CD4-positive, alpha-beta T cell (primary cell): ENCODE measurements at regions not wholly inside any gene's neighbourhood (a gene's known extent, or its start where the extent isn't known, plus 50 kb on each side); places are given as distances from the start of the nearest gene placed in this dataset.
A peak's percentile ranks its signal among the peaks of the same experiment; 100 is the strongest.

Experiments used
- ATAC-seq: fragments of 200-7000 bp; cut with Tn5 transposase; one replicate; pipeline ENCODE4 v1.10.0; 2022; ENCODE audit warnings: mild to moderate bottlenecking; ENCODE audit not compliant: poor library complexity
- CTCF ChIA-PET: fragments of 350-600 bp; sonication (Branson Sonifier 250); formaldehyde crosslinking; loops from one replicate; lab custom pipeline; 2021; ENCODE audit warnings: antibody characterized with exemption, inconsistent platforms; lab: Charles Lee
- POLR2A ChIA-PET: fragments of 350-600 bp; sonication (Branson Sonifier 250); formaldehyde crosslinking; loops from one replicate; lab custom pipeline; 2021; ENCODE audit warnings: antibody characterized with exemption, inconsistent platforms; lab: Charles Lee
- DNase-seq, 14 experiments: peaks; one replicate each; pipeline ENCODE4 v3.0.0-alpha.2; 2013 to 2020; ENCODE audit warnings: mixed read lengths in 2 of 14
- H3K27ac ChIP-seq, 2 donors: one replicate each; pipeline versions ENCODE4 v1.5.1 to v1.7.0; 2013; ENCODE audit warnings: low read length in 2 of 2, low read depth in 1 of 2, mild to moderate bottlenecking in 1 of 2
- H3K27me3 ChIP-seq, 2 experiments: 1 replicate in 1 of 2; 2 replicates in 1 of 2; pipeline versions ENCODE4 v1.6.1 to v1.7.0; 2013; ENCODE audit warnings: low read length in 2 of 2, control low read depth in 1 of 2, mild to moderate bottlenecking in 1 of 2, moderate library complexity in 1 of 2; ENCODE audit not compliant: insufficient read depth in 2 of 2, control insufficient read depth in 1 of 2
- H3K36me3 ChIP-seq: one replicate; pipeline ENCODE4 v1.6.1; 2013; ENCODE audit warnings: low read length, control low read depth; ENCODE audit not compliant: insufficient read depth
- H3K4me1 ChIP-seq: one replicate; pipeline ENCODE4 v1.6.1; 2013; ENCODE audit warnings: low read length, control low read depth; ENCODE audit not compliant: insufficient read depth
- H3K4me3 ChIP-seq: one replicate; pipeline ENCODE4 v1.5.1; 2013; ENCODE audit warnings: mild to moderate bottlenecking, low read length, moderate library complexity
- H3K9me3 ChIP-seq, 2 experiments: 1 replicate in 1 of 2; 2 replicates in 1 of 2; pipeline versions ENCODE4 v1.6.1 to v1.7.0; 2013; ENCODE audit warnings: low read length in 2 of 2, mild to moderate bottlenecking in 2 of 2, control low read depth in 1 of 2, moderate library complexity in 1 of 2; ENCODE audit not compliant: control insufficient read depth in 1 of 2, insufficient read depth in 1 of 2
- H3K27ac Mint-ChIP-seq: one replicate; pipeline ENCODE4 v1.8.0; 2020; ENCODE audit warnings: mixed read lengths
- H3K27me3 Mint-ChIP-seq: one replicate; pipeline ENCODE4 v1.8.0; 2021; ENCODE audit warnings: mixed read lengths
- H3K36me3 Mint-ChIP-seq: one replicate; pipeline ENCODE4 v1.8.0; 2021; ENCODE audit warnings: low read depth, mixed read lengths
- H3K4me1 Mint-ChIP-seq: one replicate; pipeline ENCODE4 v1.8.0; 2021; ENCODE audit warnings: low read depth, mixed read lengths
- H3K4me3 Mint-ChIP-seq: one replicate; pipeline ENCODE4 v1.8.0; 2020; ENCODE audit warnings: mild to moderate bottlenecking, mixed read lengths
- H3K9me3 Mint-ChIP-seq: one replicate; pipeline ENCODE4 v1.8.0; 2020; ENCODE audit warnings: mixed read lengths
- intact Hi-C, 2 experiments: fragments of 100-400 bp; cut with DNase I in 1 of 2; cut with micrococcal nuclease in 1 of 2; formaldehyde crosslinking; loops; one replicate each; pipeline versions ENCODE4 v1.15.1 to v1.9.0; 2023 to 2025; cut with DNase I, micrococcal nuclease
- TF ChIP-seq, protein P1 (sequence below): fragments of 200-600 bp; IDR thresholded peaks from one replicate; pipeline ENCODE4 v1.8.0; 2022; ENCODE audit warnings: antibody characterized with exemption, mild to moderate bottlenecking

DNA sequence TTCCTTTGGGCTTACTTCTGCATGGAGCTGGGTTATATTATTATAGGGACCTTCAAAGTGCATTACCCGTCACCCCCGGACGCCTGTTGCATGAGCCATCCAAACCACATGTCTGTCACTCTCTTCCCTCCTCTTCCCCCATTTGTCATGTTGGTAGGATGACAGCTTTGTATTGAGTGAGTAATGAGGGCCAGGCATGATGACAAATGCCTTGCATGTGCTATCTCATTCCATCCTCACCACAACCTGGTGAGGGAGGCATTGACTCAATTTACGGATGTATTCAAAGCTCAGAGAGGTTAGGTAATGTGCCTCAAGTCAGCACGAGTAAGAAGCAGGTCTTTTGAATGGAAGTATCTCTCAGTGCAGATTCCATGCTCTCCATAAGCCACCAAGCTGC lies 510.5 kb upstream of the TNP1 start:
- no peak overlapping the region for H3K27ac Mint-ChIP-seq
- no peak overlapping the region for H3K4me3 ChIP-seq
- no peaks in the 10 kb centered on the region for H3K27me3 ChIP-seq
- H3K4me3 Mint-ChIP-seq = no peak overlapping the region
- intact Hi-C loops = no loop called here
- H3K36me3 Mint-ChIP-seq = no peaks in the 10 kb centered on the region
- TF ChIP-seq, protein P1, sequence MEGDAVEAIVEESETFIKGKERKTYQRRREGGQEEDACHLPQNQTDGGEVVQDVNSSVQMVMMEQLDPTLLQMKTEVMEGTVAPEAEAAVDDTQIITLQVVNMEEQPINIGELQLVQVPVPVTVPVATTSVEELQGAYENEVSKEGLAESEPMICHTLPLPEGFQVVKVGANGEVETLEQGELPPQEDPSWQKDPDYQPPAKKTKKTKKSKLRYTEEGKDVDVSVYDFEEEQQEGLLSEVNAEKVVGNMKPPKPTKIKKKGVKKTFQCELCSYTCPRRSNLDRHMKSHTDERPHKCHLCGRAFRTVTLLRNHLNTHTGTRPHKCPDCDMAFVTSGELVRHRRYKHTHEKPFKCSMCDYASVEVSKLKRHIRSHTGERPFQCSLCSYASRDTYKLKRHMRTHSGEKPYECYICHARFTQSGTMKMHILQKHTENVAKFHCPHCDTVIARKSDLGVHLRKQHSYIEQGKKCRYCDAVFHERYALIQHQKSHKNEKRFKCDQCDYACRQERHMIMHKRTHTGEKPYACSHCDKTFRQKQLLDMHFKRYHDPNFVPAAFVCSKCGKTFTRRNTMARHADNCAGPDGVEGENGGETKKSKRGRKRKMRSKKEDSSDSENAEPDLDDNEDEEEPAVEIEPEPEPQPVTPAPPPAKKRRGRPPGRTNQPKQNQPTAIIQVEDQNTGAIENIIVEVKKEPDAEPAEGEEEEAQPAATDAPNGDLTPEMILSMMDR = no peak
- no peaks in the 10 kb centered on the region for H3K4me1 Mint-ChIP-seq
- DNase-seq (peak in 2 of 14 experiments; percentile 4 to 21), ATAC-seq (no peak)
- POLR2A ChIA-PET = no interaction called here
- H3K9me3 ChIP-seq = no peaks in the 10 kb centered on the region
- H3K9me3 Mint-ChIP-seq = no peaks in the 10 kb centered on the region
- CTCF ChIA-PET = no interaction called here
- no peak overlapping the region for H3K27ac ChIP-seq
- no peaks in the 10 kb centered on the region for H3K27me3 Mint-ChIP-seq
- H3K4me1 ChIP-seq = no peaks in the 10 kb centered on the region
- H3K36me3 ChIP-seq = no peaks in the 10 kb centered on the region

DNA sequence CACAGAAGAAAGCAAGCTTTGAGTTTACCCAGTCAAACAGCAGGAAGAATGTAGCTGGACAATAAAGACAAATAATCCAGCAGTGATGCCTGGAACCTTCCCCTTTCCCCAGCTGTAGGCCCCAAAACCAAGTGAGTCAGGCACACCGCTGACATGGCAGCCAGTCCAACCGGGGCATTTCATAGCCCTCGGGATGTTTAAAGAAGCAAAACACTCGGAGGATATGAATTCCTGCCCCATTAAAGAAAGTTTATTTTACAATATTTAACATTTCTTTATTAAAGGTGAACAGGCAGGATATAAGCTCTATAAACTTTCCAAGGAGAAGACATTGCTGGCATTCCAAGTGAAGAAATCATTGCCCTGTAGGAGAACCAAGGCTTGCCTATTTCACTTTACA lies 507.6 kb upstream of the TNP1 start:
- TF ChIP-seq, protein P1 = no peak
- Mint-ChIP-seq H3K27me3 (no peaks in the 10 kb centered on the region), H3K4me1 (no peaks in the 10 kb centered on the region), H3K4me3 (no peak overlapping the region), H3K9me3 (no peaks in the 10 kb centered on the region), H3K27ac (no peak overlapping the region), H3K36me3 (no peaks in the 10 kb centered on the region)
- POLR2A ChIA-PET = no interaction called here
- Histone ChIP-seq H3K27me3 (no peaks in the 10 kb centered on the region), H3K27ac (no peak overlapping the region), H3K9me3 (no peaks in the 10 kb centered on the region), H3K4me1 (no peaks in the 10 kb centered on the region), H3K36me3 (no peaks in the 10 kb centered on the region), H3K4me3 (no peak overlapping the region)
- intact Hi-C loops = no loop called here
- CTCF ChIA-PET = no interaction called here
- DNase-seq (no peak), ATAC-seq (no peak)

DNA sequence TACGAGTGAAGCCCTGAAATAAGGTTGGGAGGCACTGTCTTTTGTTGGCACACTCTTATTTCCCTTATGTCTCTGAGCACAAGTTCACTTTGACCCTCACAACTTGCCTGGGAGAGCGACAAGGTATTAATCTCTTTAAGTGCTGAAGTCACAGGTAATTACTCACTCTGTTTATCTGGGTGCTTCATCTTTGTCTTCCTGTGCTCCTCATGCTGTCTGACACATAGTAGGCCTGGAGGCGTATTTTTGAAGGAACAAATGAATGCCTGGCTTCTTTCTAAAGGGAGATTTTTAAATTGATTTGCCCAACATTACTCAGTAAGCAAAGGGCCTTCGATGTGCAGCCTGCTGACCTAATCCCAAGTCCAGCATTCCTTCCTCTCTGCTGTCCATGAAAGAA lies 507.1 kb upstream of the TNP1 start:
- no peak overlapping the region for H3K4me3 ChIP-seq
- Mint-ChIP-seq H3K9me3 (no peaks in the 10 kb centered on the region), H3K27me3 (no peaks in the 10 kb centered on the region), H3K4me3 (no peak overlapping the region), H3K4me1 (no peaks in the 10 kb centered on the region), H3K36me3 (no peaks in the 10 kb centered on the region), H3K27ac (no peak overlapping the region)
- no peak for ATAC-seq
- no peak for DNase-seq
- no peaks in the 10 kb centered on the region for H3K27me3 ChIP-seq
- H3K4me1 ChIP-seq = no peaks in the 10 kb centered on the region
- ChIA-PET POLR2A (no interaction called here), CTCF (no interaction called here)
- intact Hi-C loops = no loop called here
- H3K36me3 ChIP-seq = no peaks in the 10 kb centered on the region
- no peaks in the 10 kb centered on the region for H3K9me3 ChIP-seq
- H3K27ac ChIP-seq = no peak overlapping the region
- TF ChIP-seq, protein P1 = no peak
